ENCODE measurements at regions not wholly inside any gene's neighbourhood (a gene's known extent, or its start where the extent isn't known, plus 50 kb on each side); places are given as distances from the start of the nearest gene placed in this dataset.
"Not testable (repeated sequence)": the region's sequence is repeated elsewhere in the genome, so short reads cannot be mapped to it uniquely, and the experiment has no call there.

GRCh38 chr10:29236910-29237309 is 52.0 kb upstream of the LYZL1 start:
- not testable (repeated sequence) for H3K36me3 Mint-ChIP-seq; ATAC-seq (ENCODE audit: low read depth in 2 of 2); H3K4me3 Mint-ChIP-seq; H3K27me3 Mint-ChIP-seq; DNase-seq; H3K9me3 Mint-ChIP-seq; H3K4me1 Mint-ChIP-seq; H3K27ac Mint-ChIP-seq

- Mint-ChIP-seq H3K4me1 (no peaks in the 10 kb centered on the region), H3K27me3 (no peaks in the 10 kb centered on the region), H3K36me3 (no peaks in the 10 kb centered on the region), H3K4me3 (no peak overlapping the region), H3K27ac (no peak overlapping the region), H3K9me3 (peaks cover 0 to 4% (median 0%) of the 10 kb centered on the region in 7 donors)
- DNase-seq = no peak
- ATAC-seq (ENCODE audit: low read depth in 2 of 2) = no peak
Observed at GRCh38 chr10:29237786-29238185, 51.1 kb upstream of the LYZL1 start.

- ATAC-seq (ENCODE audit: low read depth in 2 of 2) = no peak
- no peak for DNase-seq
- H3K4me1 Mint-ChIP-seq = no peaks in the 10 kb centered on the region
Observed at GRCh38 chr10:29238523-29239135, 50.2 kb upstream of the LYZL1 start.

More at GRCh38 chr10:29238523-29239135, 50.2 kb upstream of the LYZL1 start:
- no peaks in the 10 kb centered on the region for H3K27me3 Mint-ChIP-seq
- no peak overlapping the region for H3K27ac Mint-ChIP-seq
- no peak overlapping the region for H3K4me3 Mint-ChIP-seq
- peaks cover 0 to 4% (median 0%) of the 10 kb centered on the region in 7 donors for H3K9me3 Mint-ChIP-seq
- no peaks in the 10 kb centered on the region for H3K36me3 Mint-ChIP-seq

Measured in naive B cell (primary cell).